ENCODE measurements at regions not wholly inside any gene's neighbourhood (a gene's known extent, or its start where the extent isn't known, plus 50 kb on each side); places are given as distances from the start of the nearest gene placed in this dataset.

DNA sequence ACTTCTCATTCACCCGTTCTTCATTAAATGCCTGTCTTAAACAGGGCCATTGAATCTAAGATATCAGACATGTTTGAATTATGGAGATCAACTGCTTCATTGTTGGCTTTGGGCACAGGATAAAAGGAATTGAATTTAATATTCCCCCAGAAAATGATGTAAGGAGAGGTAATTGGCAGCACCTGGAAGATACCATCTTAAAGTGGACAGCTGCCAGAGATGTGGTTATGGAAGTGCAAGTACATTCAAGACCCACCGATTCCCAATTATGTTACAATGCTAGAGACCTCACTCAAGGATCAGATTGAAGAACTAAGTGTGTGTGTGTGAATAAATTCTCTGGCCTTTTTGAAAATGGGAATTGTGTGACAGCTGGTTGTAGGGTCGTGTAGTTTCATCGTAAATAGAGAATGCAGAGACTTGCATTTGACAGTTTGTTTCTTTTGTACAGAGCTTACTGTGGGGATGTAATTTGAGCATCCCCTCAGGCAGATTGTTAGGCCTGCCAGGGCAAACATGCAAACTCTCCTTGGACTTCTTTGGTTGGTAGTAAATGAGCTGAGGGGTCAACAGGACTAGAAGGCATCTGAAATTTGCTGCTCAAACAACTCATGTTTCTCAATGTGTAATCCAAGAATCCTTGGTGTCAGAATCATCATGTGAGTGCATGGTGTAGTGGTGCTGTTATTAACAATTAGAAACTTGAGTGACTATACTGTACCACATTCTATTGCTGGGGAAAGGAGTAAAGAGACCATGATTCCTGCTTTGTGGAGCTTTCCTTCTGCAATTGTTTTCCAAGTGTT lies 359.2 kb upstream of the THRB start:
- Histone ChIP-seq H3K4me3 (no peak overlapping the region), H3K4me1 (replicated peaks in 1 of 2) (peaks cover 26% of the 10 kb centered on the region in 2 donors), H3K27ac (peak overlapping the region in 1 of 2 donors; percentile 25)
- in situ Hi-C loops (cut with MboI; ENCODE audit: low pct_unique_long_range_greater_than_20kb in 2 of 9, low sequenced_read_pairs in 9 of 9, unreplicated experiment in 9 of 9) = no loop called here
- peak in 2 of 8 experiments; percentile 15 to 64 for ATAC-seq (replicated peaks in 6 of 8)
- WGBS, 10 experiments = 0 to 73% (median 40%) methylated on average over 1 to 4 of the region's 4 CpGs; no CpG with 5 or more reads in 2 of the 10 experiments

DNA sequence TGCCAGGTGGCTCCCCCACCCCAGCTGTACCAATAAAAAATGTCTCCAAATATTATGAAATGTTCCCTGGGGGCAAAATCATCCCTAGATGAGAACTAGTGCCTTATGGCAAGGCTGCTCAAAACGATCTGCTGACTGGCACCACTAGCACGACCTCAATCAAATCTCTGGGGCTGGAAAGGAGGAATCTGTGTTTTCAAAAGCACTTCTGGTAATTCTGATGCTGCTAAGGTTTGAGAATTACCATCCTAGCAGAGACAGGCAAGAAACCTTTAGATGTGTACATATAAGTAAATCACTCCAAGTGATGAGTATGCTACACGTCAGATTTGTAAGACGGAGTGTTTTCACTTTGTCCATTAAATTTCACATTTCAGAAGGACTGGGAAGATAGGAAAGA lies 360.1 kb upstream of the THRB start:
- H3K27ac ChIP-seq = no peak overlapping the region
- H3K4me1 ChIP-seq (replicated peaks in 1 of 2) = peaks cover 26% of the 10 kb centered on the region in 2 donors
- in situ Hi-C loops (cut with MboI; ENCODE audit: low pct_unique_long_range_greater_than_20kb in 2 of 9, low sequenced_read_pairs in 9 of 9, unreplicated experiment in 9 of 9) = no loop called here
- H3K4me3 ChIP-seq = no peak overlapping the region
- no peak for ATAC-seq (replicated peaks in 6 of 8)
- 35 to 100% (median 78%) methylated on average over 1 to 4 of the region's 4 CpGs; no CpG with 5 or more reads in 2 of the 10 experiments for WGBS, 10 experiments

DNA sequence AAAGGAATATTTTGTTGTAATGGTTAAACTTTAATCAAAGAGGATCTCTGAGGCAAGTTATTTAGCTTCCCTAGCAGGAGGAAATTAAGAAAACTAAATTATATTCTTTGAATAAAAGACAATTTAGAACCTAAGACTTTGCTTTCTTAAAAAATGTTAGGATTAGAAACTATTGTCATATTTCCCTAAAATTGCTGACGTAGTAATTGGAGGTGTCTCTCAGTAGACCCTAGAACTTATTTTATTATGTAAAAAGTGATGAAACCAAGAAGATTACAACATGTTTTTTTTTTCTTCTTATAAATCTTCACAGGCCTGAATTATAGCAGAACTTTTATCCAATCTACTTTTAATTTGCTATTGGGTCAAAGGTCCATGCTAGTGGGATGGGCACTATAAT lies 363.3 kb upstream of the THRB start:
- in situ Hi-C loops (cut with MboI; ENCODE audit: low pct_unique_long_range_greater_than_20kb in 2 of 9, low sequenced_read_pairs in 9 of 9, unreplicated experiment in 9 of 9) = no loop called here
- peaks cover 19 to 20% of the 10 kb centered on the region in 2 donors for H3K4me1 ChIP-seq (replicated peaks in 1 of 2)
- no peak overlapping the region for H3K4me3 ChIP-seq
- WGBS, 10 experiments = 43 to 100% (median 88%) methylated on average over 1 of the region's 1 CpG; no CpG with 5 or more reads in 3 of the 10 experiments
- H3K27ac ChIP-seq = no peak overlapping the region
- ATAC-seq (replicated peaks in 6 of 8) = no peak

DNA sequence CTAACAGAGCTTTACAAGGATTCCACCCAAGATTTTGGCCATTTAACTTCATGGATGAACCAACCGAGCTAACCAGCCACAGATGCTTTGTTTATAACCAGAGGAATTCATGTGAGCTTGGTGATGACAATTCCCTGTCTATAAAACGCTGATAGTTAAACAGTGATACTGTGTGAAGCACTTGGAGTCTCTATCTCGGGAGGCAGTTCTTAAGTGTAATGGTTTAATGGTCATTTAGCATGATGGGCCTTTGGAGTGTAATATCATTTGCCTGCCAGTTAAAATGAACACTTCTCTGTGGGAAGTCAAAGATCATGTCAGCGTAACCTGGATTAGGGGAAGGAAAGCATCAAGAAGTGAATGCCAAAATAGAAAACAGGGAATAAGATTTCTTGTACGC lies 368.6 kb upstream of the THRB start:
- no peak for ATAC-seq (replicated peaks in 6 of 8)
- in situ Hi-C loops (cut with MboI; ENCODE audit: low pct_unique_long_range_greater_than_20kb in 2 of 9, low sequenced_read_pairs in 9 of 9, unreplicated experiment in 9 of 9) = no loop called here
- 17 to 100% (median 88%) methylated on average over 2 to 5 of the region's 5 CpGs for WGBS, 10 experiments
- H3K4me3 ChIP-seq = no peak overlapping the region
- peaks cover 0 to 4% of the 10 kb centered on the region in 2 donors for H3K4me1 ChIP-seq (replicated peaks in 1 of 2)
- no peak overlapping the region for H3K27ac ChIP-seq

DNA sequence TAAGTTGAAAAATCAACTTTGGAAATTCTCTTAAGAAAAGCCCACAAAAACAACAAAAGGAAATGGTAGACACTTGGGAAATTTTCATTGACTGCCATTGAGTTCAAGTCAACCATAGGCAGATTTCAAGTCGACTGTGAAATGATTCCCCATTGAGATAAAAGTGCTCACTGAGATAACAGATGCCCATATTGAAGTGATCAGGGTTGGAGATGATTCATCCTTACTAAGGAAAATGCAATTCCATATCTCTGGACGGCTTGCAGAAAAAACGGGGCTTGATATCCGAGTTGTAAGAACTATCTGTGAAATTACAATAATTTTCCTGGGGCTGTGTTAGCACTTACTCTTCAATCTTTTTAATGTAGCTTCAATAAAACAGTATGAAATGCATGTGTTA lies 373.1 kb upstream of the THRB start:
- H3K4me1 ChIP-seq (replicated peaks in 1 of 2) = peaks cover 0 to 4% of the 10 kb centered on the region in 2 donors
- 0 to 100% (median 40%) methylated on average over 1 to 4 of the region's 4 CpGs; no CpG with 5 or more reads in 1 of the 10 experiments for WGBS, 10 experiments
- H3K27ac ChIP-seq = no peak overlapping the region
- no peak overlapping the region for H3K4me3 ChIP-seq
- peak in 2 of 8 experiments; percentile 29 to 59 for ATAC-seq (replicated peaks in 6 of 8)
- in situ Hi-C loops (cut with MboI; ENCODE audit: low pct_unique_long_range_greater_than_20kb in 2 of 9, low sequenced_read_pairs in 9 of 9, unreplicated experiment in 9 of 9) = no loop called here

DNA sequence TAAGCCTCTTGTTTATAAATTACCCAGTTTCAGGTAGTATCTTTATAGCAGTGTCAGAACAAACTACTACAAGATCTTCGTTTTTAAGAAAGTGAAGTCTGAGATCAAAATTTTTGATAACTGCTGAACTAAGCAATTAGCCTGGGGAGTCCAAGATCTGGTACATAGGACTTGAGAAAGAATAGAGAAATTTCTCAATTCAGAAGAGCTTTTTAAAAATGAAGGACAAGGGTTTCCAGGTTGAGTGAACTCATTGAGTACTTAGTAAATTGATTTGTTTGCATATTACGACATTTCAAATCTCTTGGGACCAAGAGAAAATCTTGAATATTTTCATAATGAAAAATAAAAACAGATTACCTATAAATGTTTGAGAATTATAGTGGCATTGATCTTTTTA lies 386.6 kb upstream of the THRB start:
- Histone ChIP-seq H3K4me1 (replicated peaks in 1 of 2) (peaks cover 0 to 10% of the 10 kb centered on the region in 2 donors), H3K4me3 (no peak overlapping the region), H3K27ac (no peak overlapping the region)
- 0 to 100% (median 90%) methylated on average over 1 to 2 of the region's 2 CpGs; no CpG with 5 or more reads in 1 of the 10 experiments for WGBS, 10 experiments
- in situ Hi-C loops (cut with MboI; ENCODE audit: low pct_unique_long_range_greater_than_20kb in 2 of 9, low sequenced_read_pairs in 9 of 9, unreplicated experiment in 9 of 9) = no loop called here
- ATAC-seq (replicated peaks in 6 of 8) = no peak

DNA sequence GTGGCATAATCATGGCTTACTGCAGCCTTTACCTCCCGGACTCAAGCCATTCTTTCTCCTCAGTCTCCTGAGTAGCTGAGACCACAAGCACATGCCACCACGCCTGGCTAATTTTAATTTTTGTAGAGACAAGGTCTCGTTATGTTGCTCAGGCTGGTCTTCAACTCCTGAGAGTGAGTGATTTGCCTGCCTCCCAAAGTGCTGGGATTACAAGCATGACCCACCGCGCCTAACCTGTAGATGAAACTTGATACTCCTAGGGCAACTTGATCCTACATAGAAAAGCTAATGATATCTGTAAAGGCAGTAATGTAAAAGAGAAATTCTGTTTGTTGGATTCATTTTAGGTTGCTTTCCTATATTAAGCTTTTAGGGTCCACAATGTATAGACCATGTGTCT lies 391.9 kb upstream of the THRB start:
- WGBS, 10 experiments = 38 to 100% (median 94%) methylated on average over 1 to 5 of the region's 5 CpGs; no CpG with 5 or more reads in 2 of the 10 experiments
- ATAC-seq (replicated peaks in 6 of 8) = no peak
- no peak overlapping the region for H3K27ac ChIP-seq
- H3K4me1 ChIP-seq (replicated peaks in 1 of 2) = peaks cover 0 to 10% of the 10 kb centered on the region in 2 donors
- no peak overlapping the region for H3K4me3 ChIP-seq
- in situ Hi-C loops (cut with MboI; ENCODE audit: low pct_unique_long_range_greater_than_20kb in 2 of 9, low sequenced_read_pairs in 9 of 9, unreplicated experiment in 9 of 9) = no loop called here

DNA sequence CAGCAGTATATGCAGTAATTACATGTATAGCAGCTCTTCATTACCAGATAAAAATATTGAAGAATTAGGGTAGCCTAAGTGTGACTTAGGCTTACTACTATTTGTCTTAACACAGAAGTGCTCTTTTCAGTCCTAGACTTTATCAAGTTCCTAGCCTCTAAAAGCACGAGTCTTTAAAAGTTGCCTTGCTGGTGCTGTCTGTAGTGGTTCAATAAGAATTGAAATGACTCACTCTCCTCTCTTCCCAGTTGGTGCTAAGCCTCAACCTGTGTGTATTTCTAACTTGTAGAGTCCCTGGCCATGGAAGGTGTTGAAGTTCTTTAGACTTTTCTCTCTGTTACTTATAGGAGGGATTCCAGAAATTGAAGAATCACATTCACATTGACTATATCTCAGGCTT lies 395.4 kb upstream of the THRB start:
- WGBS, 10 experiments = 20 to 100% (median 83%) methylated on average over 1 of the region's 1 CpG; no CpG with 5 or more reads in 3 of the 10 experiments
- peaks cover 0 to under 1% of the 10 kb centered on the region in 2 donors for H3K4me1 ChIP-seq (replicated peaks in 1 of 2)
- no peak overlapping the region for H3K27ac ChIP-seq
- no peak for ATAC-seq (replicated peaks in 6 of 8)
- in situ Hi-C loops (cut with MboI; ENCODE audit: low pct_unique_long_range_greater_than_20kb in 2 of 9, low sequenced_read_pairs in 9 of 9, unreplicated experiment in 9 of 9) = no loop called here
- no peak overlapping the region for H3K4me3 ChIP-seq

DNA sequence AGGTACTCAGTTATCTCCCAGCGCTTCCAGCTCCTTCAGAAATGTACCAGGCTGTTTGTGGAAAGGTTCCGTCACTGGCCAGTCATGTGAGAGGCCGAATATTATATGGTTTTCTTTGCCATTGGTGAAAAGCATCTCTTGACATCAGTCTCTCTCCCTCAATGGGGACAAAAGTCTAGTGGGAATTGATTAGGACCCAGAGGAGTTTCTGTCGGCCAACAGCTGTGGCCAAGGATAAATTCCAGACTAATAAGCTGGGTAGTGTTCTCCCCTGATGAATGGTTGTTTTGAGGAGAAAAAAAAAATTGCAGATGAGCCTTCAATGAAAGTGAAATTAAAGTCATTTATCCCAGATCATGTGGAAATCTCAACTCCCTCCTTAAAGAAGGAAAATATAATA lies 404.7 kb upstream of the THRB start:
- in situ Hi-C loops (cut with MboI; ENCODE audit: low pct_unique_long_range_greater_than_20kb in 2 of 9, low sequenced_read_pairs in 9 of 9, unreplicated experiment in 9 of 9) = no loop called here
- Histone ChIP-seq H3K4me3 (no peak overlapping the region), H3K27ac (peak overlapping the region; percentile 58 to 65), H3K4me1 (replicated peaks in 1 of 2) (peaks cover 10 to 29% of the 10 kb centered on the region in 2 donors)
- 0 to 93% (median 50%) methylated on average over 1 to 4 of the region's 4 CpGs; no CpG with 5 or more reads in 3 of the 10 experiments for WGBS, 10 experiments
- ATAC-seq (replicated peaks in 6 of 8) = peak in 5 of 8 experiments; percentile 20 to 78 (median 65)

DNA sequence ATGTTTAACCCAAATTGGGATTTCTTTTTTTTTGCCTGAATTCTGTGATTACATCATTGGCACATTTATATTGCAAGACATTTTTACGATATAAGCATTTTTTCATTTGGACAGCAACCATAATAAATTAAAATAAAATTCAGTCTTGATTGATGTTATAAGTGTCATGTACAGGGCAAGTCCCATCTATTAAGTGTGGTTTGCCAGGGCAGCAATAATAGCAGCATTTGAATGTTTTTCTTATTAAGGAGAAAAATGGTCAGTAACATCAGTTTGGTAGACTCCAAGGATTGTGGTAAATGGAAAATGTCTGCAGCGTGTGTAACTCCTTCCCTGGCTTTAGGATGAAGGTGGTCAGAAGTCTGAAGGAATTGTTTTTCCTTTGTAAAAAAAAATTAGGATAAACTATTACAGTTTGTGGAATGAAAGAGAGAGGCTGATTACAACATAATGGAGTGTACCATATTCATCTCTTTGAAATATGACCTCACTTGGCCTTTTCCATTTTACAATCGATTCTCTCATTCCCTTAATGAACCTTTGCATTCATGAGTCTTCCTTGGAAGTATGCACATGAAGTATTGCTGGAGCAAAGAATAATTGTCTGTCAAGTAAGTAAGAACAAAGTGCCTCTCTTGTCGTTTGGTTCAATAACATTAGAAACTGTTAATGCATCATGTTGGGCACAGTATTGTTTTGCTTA lies 405.4 kb upstream of the THRB start:
- in situ Hi-C loops (cut with MboI; ENCODE audit: low pct_unique_long_range_greater_than_20kb in 2 of 9, low sequenced_read_pairs in 9 of 9, unreplicated experiment in 9 of 9) = no loop called here
- H3K27ac ChIP-seq = peak overlapping the region in 1 of 2 donors; percentile 16
- H3K4me3 ChIP-seq = no peak overlapping the region
- WGBS, 10 experiments = 0 to 36% (median 25%) methylated on average over 2 to 4 of the region's 4 CpGs
- H3K4me1 ChIP-seq (replicated peaks in 1 of 2) = peaks cover 10 to 29% of the 10 kb centered on the region in 2 donors
- ATAC-seq (replicated peaks in 6 of 8) = peak in 7 of 8 experiments; percentile 48 to 92 (median 84)

DNA sequence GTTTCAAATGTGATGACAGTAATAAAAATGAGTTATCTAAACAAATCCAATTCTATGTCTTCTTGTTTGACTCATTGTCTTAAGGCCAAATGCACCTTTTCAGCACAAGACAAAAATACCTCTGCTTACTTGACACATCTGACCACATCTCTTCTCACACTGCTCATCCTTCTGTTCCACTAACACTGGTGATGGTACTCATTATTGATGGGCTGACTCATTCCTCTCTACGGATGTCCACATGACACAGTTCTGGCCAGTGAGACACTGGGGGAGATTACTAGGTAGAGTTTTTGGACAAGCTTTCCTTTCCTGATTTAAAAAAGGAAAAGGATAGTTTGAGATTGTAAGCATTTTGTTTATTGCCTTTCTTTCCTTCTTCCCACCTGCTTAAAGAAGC lies 410.6 kb upstream of the THRB start:
- in situ Hi-C loops (cut with MboI; ENCODE audit: low pct_unique_long_range_greater_than_20kb in 2 of 9, low sequenced_read_pairs in 9 of 9, unreplicated experiment in 9 of 9) = no loop called here
- H3K27ac ChIP-seq = no peak overlapping the region
- H3K4me1 ChIP-seq (replicated peaks in 1 of 2) = peaks cover 0 to 12% of the 10 kb centered on the region in 2 donors
- WGBS, 10 experiments = 60 to 100% (median 83%) methylated on average over 1 of the region's 1 CpG; no CpG with 5 or more reads in 6 of the 10 experiments
- peak in 3 of 8 experiments; percentile 78 to 87 (median 78) for ATAC-seq (replicated peaks in 6 of 8)
- H3K4me3 ChIP-seq = no peak overlapping the region

DNA sequence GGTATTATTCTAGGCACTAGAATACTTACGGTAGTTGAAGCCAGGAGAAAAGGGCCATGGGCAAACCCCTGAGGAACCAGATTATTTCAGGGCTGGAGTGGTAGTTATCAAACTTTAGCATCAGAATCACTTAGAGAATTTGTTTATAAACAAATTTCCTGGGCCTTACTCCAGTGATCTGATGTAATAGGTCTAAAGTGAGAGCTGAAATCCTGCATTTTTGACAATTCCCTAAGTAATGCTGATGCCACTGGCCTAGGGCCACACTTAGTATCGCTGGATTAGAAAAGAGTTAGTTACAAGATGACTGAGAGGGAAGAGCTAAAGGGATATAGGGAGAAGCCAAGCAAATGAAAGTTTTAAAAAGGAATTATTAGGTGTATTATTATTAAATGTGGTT lies 412.5 kb upstream of the THRB start:
- 42 to 100% (median 85%) methylated on average over 1 to 2 of the region's 2 CpGs; no CpG with 5 or more reads in 3 of the 10 experiments for WGBS, 10 experiments
- H3K27ac ChIP-seq = no peak overlapping the region
- in situ Hi-C loops (cut with MboI; ENCODE audit: low pct_unique_long_range_greater_than_20kb in 2 of 9, low sequenced_read_pairs in 9 of 9, unreplicated experiment in 9 of 9) = no loop called here
- H3K4me3 ChIP-seq = no peak overlapping the region
- no peaks in the 10 kb centered on the region for H3K4me1 ChIP-seq (replicated peaks in 1 of 2)
- ATAC-seq (replicated peaks in 6 of 8) = no peak

DNA sequence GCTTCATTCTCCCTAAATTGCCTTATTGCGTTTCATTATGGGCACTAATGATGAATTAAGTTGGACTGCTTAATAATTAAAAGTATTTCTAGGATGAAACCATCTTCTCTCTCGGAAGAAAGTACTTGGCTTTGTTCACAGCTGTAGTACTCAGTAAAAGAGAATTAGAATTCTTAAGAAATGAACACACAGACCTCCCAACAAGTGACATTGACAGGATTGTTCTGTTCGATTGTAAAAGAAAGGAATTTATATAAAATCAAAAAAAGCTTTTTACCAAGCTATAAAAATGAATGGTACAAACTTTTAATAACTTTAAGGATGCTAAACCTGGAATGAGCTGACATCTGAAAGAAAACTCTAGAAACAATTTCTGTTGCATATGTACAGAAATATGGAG lies 416.4 kb upstream of the THRB start:
- WGBS, 10 experiments = 10 to 85% (median 60%) methylated on average over 2 to 3 of the region's 3 CpGs; no CpG with 5 or more reads in 1 of the 10 experiments
- H3K4me1 ChIP-seq (replicated peaks in 1 of 2) = no peaks in the 10 kb centered on the region
- no peak for ATAC-seq (replicated peaks in 6 of 8)
- no peak overlapping the region for H3K27ac ChIP-seq
- H3K4me3 ChIP-seq = no peak overlapping the region
- in situ Hi-C loops (cut with MboI; ENCODE audit: low pct_unique_long_range_greater_than_20kb in 2 of 9, low sequenced_read_pairs in 9 of 9, unreplicated experiment in 9 of 9) = no loop called here
